HEK293 (cell line): ENCODE measurements at regions not wholly inside any gene's neighbourhood (a gene's known extent, or its start where the extent isn't known, plus 50 kb on each side); places are given as distances from the start of the nearest gene placed in this dataset.

Source experiments
- ZBTB1 ChIP-seq: fragments of 450-650 bp; formaldehyde crosslinking; IDR thresholded peaks from 2 replicates; pipeline ENCODE4 v1.5.1; 2016; ENCODE audit warnings: missing biosample characterization, missing genetic modification characterization
- ZNF274 ChIP-seq, 2 experiments: fragments of 200-500 bp in 1 of 2; fragments of 450-650 bp in 1 of 2; sonication (Bioruptor generic) in 1 of 2; formaldehyde crosslinking in 1 of 2; IDR thresholded peaks; 2 replicates each; pipeline versions ENCODE4 v1.5.1 to v1.6.1; 2014 to 2016; ENCODE audit warnings: borderline replicate concordance in 1 of 2, inconsistent platforms in 1 of 2, low read length in 1 of 2, missing biosample characterization in 1 of 2, missing genetic modification characterization in 1 of 2
- ZNF530 ChIP-seq: fragments of 450-650 bp; formaldehyde crosslinking; IDR thresholded peaks from 2 replicates; pipeline ENCODE4 v1.5.1; 2016; ENCODE audit warnings: low read depth, missing biosample characterization, missing genetic modification characterization

DNA sequence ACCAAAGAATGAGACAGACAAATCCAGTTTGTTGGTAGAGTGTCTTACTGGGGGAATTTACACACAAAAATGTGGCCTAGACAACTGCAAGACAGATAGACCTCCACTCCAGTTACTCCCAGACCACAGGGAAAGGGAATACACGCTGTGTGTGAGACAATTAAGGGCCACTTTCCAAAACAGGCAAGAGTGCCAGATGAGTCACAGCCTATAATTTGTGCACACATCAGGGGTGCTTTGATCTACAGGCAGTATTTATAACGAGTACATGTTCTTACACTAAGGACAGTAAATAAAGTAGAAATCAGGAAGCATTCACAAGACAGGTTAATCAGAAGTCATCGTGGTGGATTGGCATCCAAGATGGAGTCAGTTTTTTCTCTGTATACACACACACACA lies 114.8 kb downstream of the ZNF622 start:
- TF ChIP-seq ZBTB1 (no peak), ZNF530 (tag by site-specific recombination) (no peak), ZNF274 (IDR thresholded peaks at IDR 0.05; ENCODE audit: low read length) (no peak), ZNF274 (tag by site-specific recombination; IDR thresholded peaks at IDR 0.05; ENCODE audit: borderline replicate concordance) (no peak)
